Keratinocyte (primary cell): ENCODE measurements at regions not wholly inside any gene's neighbourhood (a gene's known extent, or its start where the extent isn't known, plus 50 kb on each side); places are given as distances from the start of the nearest gene placed in this dataset.

ENCODE experiments used
- DNase-seq: peaks from one replicate; pipeline ENCODE4 v3.0.0-alpha.2; 2011; ENCODE audit warnings: low read depth, missing footprints, low spot score
- FAIRE-seq: peaks from 2 replicates; lab custom pipeline; 2011; peaks lifted over from hg19 to GRCh38; lab: Jason Lieb, UNC
- H2AFZ ChIP-seq: 2 replicates; pipeline ENCODE4 v1.6.0; 2012; ENCODE audit warnings: low read length, control low read depth, inconsistent platforms; ENCODE audit not compliant: control insufficient read depth
- H3K27ac ChIP-seq: 2 replicates; pipeline ENCODE4 v1.5.1; 2011; ENCODE audit warnings: low read length; ENCODE audit not compliant: control insufficient read depth, insufficient read depth
- H3K27me3 ChIP-seq: 3 replicates; pipeline ENCODE4 v1.6.0; 2011; ENCODE audit warnings: low read length; ENCODE audit not compliant: control insufficient read depth, insufficient read depth; ENCODE audit errors: extremely low read depth
- H3K36me3 ChIP-seq, 2 experiments: 2 replicates in 1 of 2; 3 replicates in 1 of 2; pipeline ENCODE4 v1.5.1; 2011; ENCODE audit warnings: low read length in 2 of 2, mild to moderate bottlenecking in 1 of 2; ENCODE audit not compliant: control insufficient read depth in 2 of 2, insufficient read depth in 2 of 2; ENCODE audit errors: extremely low read depth in 1 of 2
- H3K4me1 ChIP-seq: 3 replicates; pipeline ENCODE4 v1.5.1; 2011; ENCODE audit warnings: low read length; ENCODE audit not compliant: control insufficient read depth, insufficient read depth; ENCODE audit errors: extremely low read depth
- H3K4me2 ChIP-seq: 3 replicates; pipeline ENCODE4 v1.6.0; 2011; ENCODE audit warnings: low read depth, low read length; ENCODE audit not compliant: control insufficient read depth, insufficient read depth; ENCODE audit errors: extremely low read depth
- H3K4me3 ChIP-seq, 3 experiments: fragments of 200-600 bp in 1 of 3; sonication (generic) in 1 of 3; 2 replicates in 2 of 3; 3 replicates in 1 of 3; pipeline ENCODE4 v1.5.1; 2011 to 2016; ENCODE audit warnings: low read length in 3 of 3, mild to moderate bottlenecking in 3 of 3, control low read depth in 2 of 3, inconsistent platforms in 1 of 3, low read depth in 1 of 3, mixed read lengths in 1 of 3, mixed run types in 1 of 3, moderate library complexity in 1 of 3; ENCODE audit not compliant: control insufficient read depth in 2 of 3, insufficient read depth in 2 of 3; ENCODE audit errors: extremely low read depth in 1 of 3
- H3K79me2 ChIP-seq: 2 replicates; pipeline ENCODE4 v1.6.0; 2012; ENCODE audit warnings: low read length; ENCODE audit not compliant: control insufficient read depth, insufficient read depth
- H3K9ac ChIP-seq: 3 replicates; pipeline ENCODE4 v1.6.0; 2011; ENCODE audit warnings: low read length; ENCODE audit not compliant: control insufficient read depth, insufficient read depth; ENCODE audit errors: extremely low read depth
- H3K9me1 ChIP-seq: 3 replicates; pipeline ENCODE4 v1.6.0; 2011; ENCODE audit warnings: low read length; ENCODE audit not compliant: control insufficient read depth, insufficient read depth; ENCODE audit errors: extremely low read depth
- H3K9me3 ChIP-seq: 2 replicates; pipeline ENCODE4 v1.5.1; 2012; ENCODE audit warnings: low read depth, low read length; ENCODE audit not compliant: control insufficient read depth
- H4K20me1 ChIP-seq: 3 replicates; pipeline ENCODE4 v1.6.0; 2011; ENCODE audit warnings: low read length; ENCODE audit not compliant: control insufficient read depth, insufficient read depth; ENCODE audit errors: extremely low read depth
- CTCF ChIP-seq, 3 experiments: IDR thresholded peaks in 1 of 3; conservative IDR thresholded peaks in 1 of 3; optimal IDR thresholded peaks in 1 of 3; 2 replicates in 2 of 3; 3 replicates in 1 of 3; pipeline versions ENCODE3 to v1.5.1; 2011; ENCODE audit warnings: low read length in 3 of 3, mild to moderate bottlenecking in 3 of 3, moderate library complexity in 2 of 3, control low read depth in 1 of 3, inconsistent platforms in 1 of 3; ENCODE audit not compliant: insufficient read depth in 2 of 3; ENCODE audit errors: extremely low read depth in 1 of 3
- EZH2 ChIP-seq: IDR thresholded peaks from one replicate; pipeline ENCODE4 v1.6.1; 2012; ENCODE audit warnings: inconsistent platforms, mild to moderate bottlenecking, low read length, moderate library complexity
- dilution Hi-C: fragments of 300-500 bp; cut with MboI; formaldehyde crosslinking; loops from one replicate; pipeline ENCODE4 v1.7.0; 2020; ENCODE audit warnings: low sequenced_read_pairs; ENCODE audit not compliant: extremely low pct_ligation_motif_present

GRCh38 chr11:134940441-134941126, 528.5 kb upstream of the B3GAT1 start:
- no peak overlapping the region for H3K27ac ChIP-seq
- no peaks in the 10 kb centered on the region for H3K4me1 ChIP-seq
- no peaks in the 10 kb centered on the region for H3K9me1 ChIP-seq
- H2AFZ ChIP-seq: no peak overlapping the region
- dilution Hi-C loops: no loop called here
- H3K4me3 ChIP-seq: no peak overlapping the region
- H3K27me3 ChIP-seq: no peaks in the 10 kb centered on the region
- H3K79me2 ChIP-seq: no peaks in the 10 kb centered on the region
- H3K36me3 ChIP-seq: no peaks in the 10 kb centered on the region
- H3K9me3 ChIP-seq: no peaks in the 10 kb centered on the region
- DNase-seq (no peak), FAIRE-seq (no peak)
- H3K4me2 ChIP-seq: no peak overlapping the region
- TF ChIP-seq CTCF (optimal IDR thresholded peaks at IDR 0.05 in 1 of 3, IDR thresholded peaks at IDR 0.05 in 1 of 3, conservative IDR thresholded peaks at IDR 0.05 in 1 of 3; ENCODE audit: extremely low read depth in 1 of 3, insufficient read depth in 2 of 3, low read length in 3 of 3): no peak
- TF ChIP-seq EZH2: no peak
- H3K9ac ChIP-seq: no peak overlapping the region
- no peaks in the 10 kb centered on the region for H4K20me1 ChIP-seq

GRCh38 chr11:134939905-134940304, 527.9 kb upstream of the B3GAT1 start:
- FAIRE-seq (no peak), DNase-seq (no peak)
- no peak for TF ChIP-seq EZH2
- no peak for TF ChIP-seq CTCF (optimal IDR thresholded peaks at IDR 0.05 in 1 of 3, IDR thresholded peaks at IDR 0.05 in 1 of 3, conservative IDR thresholded peaks at IDR 0.05 in 1 of 3; ENCODE audit: extremely low read depth in 1 of 3, insufficient read depth in 2 of 3, low read length in 3 of 3)
- Histone ChIP-seq H3K27ac (no peak overlapping the region), H3K9me3 (no peaks in the 10 kb centered on the region), H3K4me3 (no peak overlapping the region), H3K79me2 (no peaks in the 10 kb centered on the region), H2AFZ (no peak overlapping the region), H3K9me1 (no peaks in the 10 kb centered on the region), H3K4me1 (no peaks in the 10 kb centered on the region), H3K36me3 (no peaks in the 10 kb centered on the region), H3K9ac (no peak overlapping the region), H3K4me2 (no peak overlapping the region), H4K20me1 (no peaks in the 10 kb centered on the region), H3K27me3 (no peaks in the 10 kb centered on the region)
- dilution Hi-C loops: no loop called here
